Neuron (in vitro differentiated cells): ENCODE measurements at regions not wholly inside any gene's neighbourhood (a gene's known extent, or its start where the extent isn't known, plus 50 kb on each side); places are given as distances from the start of the nearest gene placed in this dataset.

Experiments used
- H2AFZ ChIP-seq: one replicate; pipeline ENCODE4 v1.6.1; 2013; ENCODE audit warnings: low read depth, mild to moderate bottlenecking, inconsistent platforms, low read length, moderate library complexity
- H3K27me3 ChIP-seq: one replicate; pipeline ENCODE4 v1.6.1; 2013; ENCODE audit warnings: low read length; ENCODE audit not compliant: insufficient read depth
- H3K36me3 ChIP-seq: one replicate; pipeline ENCODE4 v1.6.1; 2013; ENCODE audit warnings: low read length; ENCODE audit not compliant: insufficient read depth
- H3K4me1 ChIP-seq: one replicate; pipeline ENCODE4 v1.6.1; 2013; ENCODE audit warnings: low read length; ENCODE audit not compliant: insufficient read depth
- H3K4me3 ChIP-seq: 2 replicates; pipeline ENCODE4 v1.5.1; 2013; ENCODE audit warnings: mild to moderate bottlenecking, low read length, moderate library complexity
- H3K9me3 ChIP-seq: one replicate; pipeline ENCODE4 v1.6.1; 2013; ENCODE audit warnings: low read length

- no peak overlapping the region for H3K4me3 ChIP-seq
- no peak overlapping the region for H2AFZ ChIP-seq
- no peaks in the 10 kb centered on the region for H3K36me3 ChIP-seq
- H3K9me3 ChIP-seq: no peaks in the 10 kb centered on the region
- no peaks in the 10 kb centered on the region for H3K27me3 ChIP-seq
- no peaks in the 10 kb centered on the region for H3K4me1 ChIP-seq
Measured at GRCh38 chr12:80045594-80045993, 53.7 kb upstream of the OTOGL start.

DNA sequence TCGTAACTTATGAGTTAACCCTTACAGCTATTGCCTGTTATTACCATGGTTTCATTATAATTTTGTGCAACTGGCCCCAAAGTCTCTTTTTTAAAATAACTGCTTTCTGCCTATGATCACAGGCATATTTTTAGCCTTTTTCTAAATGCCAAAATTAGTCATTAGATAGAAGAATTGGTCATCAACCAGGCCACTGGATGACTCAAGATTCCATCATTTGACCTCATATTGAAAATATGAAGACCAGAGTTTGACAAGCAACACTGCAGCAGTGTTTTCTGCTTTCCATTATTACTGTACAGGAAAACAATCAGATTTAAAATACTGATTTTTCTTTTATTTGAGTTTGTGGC is 54.7 kb upstream of the OTOGL start:
- Histone ChIP-seq H3K4me3 (no peak overlapping the region), H2AFZ (no peak overlapping the region), H3K4me1 (no peaks in the 10 kb centered on the region), H3K27me3 (no peaks in the 10 kb centered on the region), H3K9me3 (no peaks in the 10 kb centered on the region), H3K36me3 (no peaks in the 10 kb centered on the region)

GRCh38 chr12:80041692-80042091 is 57.6 kb upstream of the OTOGL start:
- no peak overlapping the region for H2AFZ ChIP-seq
- H3K27me3 ChIP-seq: no peaks in the 10 kb centered on the region
- no peaks in the 10 kb centered on the region for H3K4me1 ChIP-seq
- no peaks in the 10 kb centered on the region for H3K36me3 ChIP-seq
- H3K4me3 ChIP-seq: no peak overlapping the region
- no peaks in the 10 kb centered on the region for H3K9me3 ChIP-seq

- Histone ChIP-seq H3K27me3 (no peaks in the 10 kb centered on the region), H3K4me3 (no peak overlapping the region), H2AFZ (no peak overlapping the region)
Measured at GRCh38 chr12:80041071-80041470, 58.3 kb upstream of the OTOGL start.

GRCh38 chr12:80040075-80040738 is 59.1 kb upstream of the OTOGL start:
- Histone ChIP-seq H3K9me3 (no peaks in the 10 kb centered on the region), H3K4me1 (no peaks in the 10 kb centered on the region), H3K27me3 (no peaks in the 10 kb centered on the region), H2AFZ (no peak overlapping the region), H3K4me3 (no peak overlapping the region), H3K36me3 (no peaks in the 10 kb centered on the region)

More at GRCh38 chr12:80041071-80041470, 58.3 kb upstream of the OTOGL start:
- Histone ChIP-seq H3K36me3 (no peaks in the 10 kb centered on the region), H3K9me3 (no peaks in the 10 kb centered on the region), H3K4me1 (no peaks in the 10 kb centered on the region)

GRCh38 chr12:80038062-80038560 is 61.2 kb upstream of the OTOGL start:
- no peaks in the 10 kb centered on the region for H3K27me3 ChIP-seq

GRCh38 chr12:80033448-80033847 is 65.9 kb upstream of the OTOGL start:
- no peaks in the 10 kb centered on the region for H3K9me3 ChIP-seq
- H2AFZ ChIP-seq: no peak overlapping the region
- H3K4me3 ChIP-seq: no peak overlapping the region
- H3K36me3 ChIP-seq: no peaks in the 10 kb centered on the region
- H3K27me3 ChIP-seq: no peaks in the 10 kb centered on the region
- H3K4me1 ChIP-seq: no peaks in the 10 kb centered on the region

More at GRCh38 chr12:80038062-80038560, 61.2 kb upstream of the OTOGL start:
- Histone ChIP-seq H2AFZ (no peak overlapping the region), H3K9me3 (no peaks in the 10 kb centered on the region), H3K36me3 (no peaks in the 10 kb centered on the region), H3K4me1 (no peaks in the 10 kb centered on the region), H3K4me3 (no peak overlapping the region)

GRCh38 chr12:80032946-80033345 is 66.4 kb upstream of the OTOGL start:
- Histone ChIP-seq H3K9me3 (no peaks in the 10 kb centered on the region), H2AFZ (no peak overlapping the region), H3K27me3 (no peaks in the 10 kb centered on the region), H3K4me1 (no peaks in the 10 kb centered on the region), H3K4me3 (no peak overlapping the region), H3K36me3 (no peaks in the 10 kb centered on the region)

DNA sequence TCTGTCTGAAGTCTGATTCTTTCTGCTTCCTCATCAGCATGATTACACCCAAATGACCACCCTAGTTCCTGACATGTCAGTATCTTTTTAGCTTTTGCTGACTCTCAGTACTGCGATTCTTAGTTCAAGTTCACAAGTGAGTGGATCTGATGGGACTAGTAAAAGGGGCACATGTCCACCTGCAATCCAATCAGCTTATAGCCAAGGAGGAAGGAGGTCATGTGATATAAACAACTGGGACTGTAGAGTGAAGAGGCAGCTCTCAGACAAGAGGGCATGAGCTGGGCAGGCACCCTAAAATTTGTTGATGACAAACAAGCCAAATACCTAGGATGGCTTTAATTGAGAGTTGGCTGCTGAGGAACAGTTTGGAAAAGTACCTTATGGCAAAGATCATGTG is 68.1 kb upstream of the OTOGL start:
- Histone ChIP-seq H3K4me3 (no peak overlapping the region), H3K4me1 (no peaks in the 10 kb centered on the region), H3K9me3 (no peaks in the 10 kb centered on the region), H3K27me3 (no peaks in the 10 kb centered on the region), H3K36me3 (no peaks in the 10 kb centered on the region), H2AFZ (no peak overlapping the region)

GRCh38 chr12:80025638-80026037 is 73.7 kb upstream of the OTOGL start:
- H3K27me3 ChIP-seq: no peaks in the 10 kb centered on the region
- no peaks in the 10 kb centered on the region for H3K4me1 ChIP-seq
- H3K9me3 ChIP-seq: no peaks in the 10 kb centered on the region
- no peaks in the 10 kb centered on the region for H3K36me3 ChIP-seq
- H3K4me3 ChIP-seq: no peak overlapping the region
- no peak overlapping the region for H2AFZ ChIP-seq

- Histone ChIP-seq H2AFZ (no peak overlapping the region), H3K9me3 (no peaks in the 10 kb centered on the region), H3K36me3 (no peaks in the 10 kb centered on the region), H3K4me1 (peaks cover 16% of the 10 kb centered on the region), H3K27me3 (no peaks in the 10 kb centered on the region), H3K4me3 (no peak overlapping the region)
Measured at GRCh38 chr12:80019691-80020090, 79.6 kb upstream of the OTOGL start.

- Histone ChIP-seq H3K4me3 (no peak overlapping the region), H2AFZ (no peak overlapping the region), H3K9me3 (no peaks in the 10 kb centered on the region), H3K36me3 (no peaks in the 10 kb centered on the region), H3K4me1 (peaks cover 16% of the 10 kb centered on the region), H3K27me3 (no peaks in the 10 kb centered on the region)
Measured at GRCh38 chr12:80018119-80018518, 81.2 kb upstream of the OTOGL start.

GRCh38 chr12:80017261-80017870 is 82.0 kb upstream of the OTOGL start:
- Histone ChIP-seq H3K9me3 (no peaks in the 10 kb centered on the region), H3K36me3 (no peaks in the 10 kb centered on the region), H3K4me1 (peaks cover 18% of the 10 kb centered on the region), H2AFZ (peak overlapping the region; percentile 58), H3K4me3 (no peak overlapping the region), H3K27me3 (no peaks in the 10 kb centered on the region)

DNA sequence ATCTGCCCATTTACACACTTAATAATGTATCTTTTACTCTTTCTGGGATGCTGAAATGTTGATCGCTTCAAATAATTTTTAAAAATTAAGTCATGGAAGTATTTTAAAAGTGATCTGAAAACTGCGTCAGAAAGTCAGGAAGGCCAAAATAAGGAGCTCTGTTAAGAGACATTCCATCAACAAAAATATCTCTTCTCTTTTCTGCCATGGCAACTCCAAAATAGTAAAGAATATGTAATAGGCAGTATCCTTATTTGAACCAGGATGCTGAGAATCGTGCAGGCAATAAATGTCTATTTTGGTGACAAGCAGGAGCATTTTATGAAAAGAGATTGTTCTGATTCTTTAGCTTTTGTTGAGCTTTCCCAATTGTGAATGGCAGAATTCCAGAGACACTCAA is 81.8 kb upstream of the PPP1R12A start:
- H3K36me3 ChIP-seq: no peaks in the 10 kb centered on the region

More for the DNA sequence above, 81.8 kb upstream of the PPP1R12A start:
- Histone ChIP-seq H3K4me1 (peaks cover 18% of the 10 kb centered on the region), H3K27me3 (no peaks in the 10 kb centered on the region), H2AFZ (peak overlapping the region; percentile 58), H3K9me3 (no peaks in the 10 kb centered on the region), H3K4me3 (no peak overlapping the region)
